Endothelial cell of umbilical vein (primary cell): ENCODE measurements at regions not wholly inside any gene's neighbourhood (a gene's known extent, or its start where the extent isn't known, plus 50 kb on each side); places are given as distances from the start of the nearest gene placed in this dataset.
A peak's percentile ranks its signal among the peaks of the same experiment; 100 is the strongest.

Source experiments
- BruUV-seq: library from RNA; stranded (reverse); fragments of 400-500 nt; replicated peaks from 2 replicates; lab custom pipeline; 2021; lab: Mats Ljungman, UMichigan
- CTCF ChIA-PET: fragments of 300-600, 350-600 bp; sonication (Branson Sonifier 250); formaldehyde crosslinking; loops from one replicate; lab custom pipeline; 2021; ENCODE audit warnings: antibody characterized with exemption, inconsistent platforms; lab: Charles Lee
- POLR2A ChIA-PET: fragments of 300-600, 350-600 bp; sonication (Branson Sonifier 250); formaldehyde crosslinking; loops from one replicate; lab custom pipeline; 2021; ENCODE audit warnings: antibody characterized with exemption, inconsistent platforms; lab: Charles Lee
- DNase-seq: peaks from one replicate; pipeline ENCODE4 v3.0.0-alpha.2; 2011; ENCODE audit warnings: low read depth, low spot score
- FAIRE-seq: peaks from 2 replicates; lab custom pipeline; 2011; peaks lifted over from hg19 to GRCh38; lab: Jason Lieb, UNC
- H2AFZ ChIP-seq: 2 replicates; pipeline ENCODE4 v1.6.0; 2012; ENCODE audit warnings: low read depth, low read length, control low read depth, inconsistent platforms
- H3K27ac ChIP-seq: 2 replicates; pipeline ENCODE4 v1.5.1; 2011; ENCODE audit warnings: low read depth, mild to moderate bottlenecking, control low read depth, low read length, moderate library complexity; ENCODE audit not compliant: insufficient read depth
- H3K27me3 ChIP-seq, 2 experiments: 2 replicates each; pipeline versions ENCODE4 v1.6.0 to v1.6.1; 2011; ENCODE audit warnings: low read length in 2 of 2, mixed read lengths in 1 of 2; ENCODE audit not compliant: control insufficient read depth in 2 of 2, insufficient read depth in 2 of 2
- H3K36me3 ChIP-seq, 2 experiments: 2 replicates in 1 of 2; 3 replicates in 1 of 2; pipeline ENCODE4 v1.5.1; 2011; ENCODE audit warnings: low read length in 2 of 2, mild to moderate bottlenecking in 1 of 2, moderate library complexity in 1 of 2; ENCODE audit not compliant: control insufficient read depth in 2 of 2, insufficient read depth in 2 of 2; ENCODE audit errors: extremely low read depth in 1 of 2
- H3K4me1 ChIP-seq: 3 replicates; pipeline ENCODE4 v1.5.1; 2011; ENCODE audit warnings: mild to moderate bottlenecking, low read length; ENCODE audit not compliant: control insufficient read depth, insufficient read depth; ENCODE audit errors: extremely low read depth
- H3K4me2 ChIP-seq: 2 replicates; pipeline ENCODE4 v1.6.1; 2011; ENCODE audit warnings: low read length, control low read depth, mixed read lengths; ENCODE audit not compliant: insufficient read depth
- H3K4me3 ChIP-seq, 3 experiments: fragments of 200-600 bp in 1 of 3; sonication (generic), shearing (Covaris generic) in 1 of 3; replicated peaks in 1 of 3; 2 replicates each; pipeline ENCODE4 v1.5.1; 2011 to 2016; ENCODE audit warnings: control low read depth in 3 of 3, low read length in 3 of 3, mild to moderate bottlenecking in 2 of 3, inconsistent platforms in 1 of 3, low read depth in 1 of 3, moderate library complexity in 1 of 3; ENCODE audit not compliant: insufficient read depth in 1 of 3
- H3K79me2 ChIP-seq: 2 replicates; pipeline ENCODE4 v1.6.0; 2012; ENCODE audit warnings: low read length, inconsistent platforms; ENCODE audit not compliant: control insufficient read depth, insufficient read depth
- H3K9ac ChIP-seq: replicated peaks from 2 replicates; pipeline ENCODE3; 2011; ENCODE audit warnings: low read length, control low read depth; ENCODE audit not compliant: insufficient read depth; ENCODE audit errors: extremely low read depth
- H3K9me1 ChIP-seq: replicated peaks from 3 replicates; pipeline ENCODE4 v1.6.0; 2011; ENCODE audit warnings: mild to moderate bottlenecking, low read length; ENCODE audit not compliant: control insufficient read depth, insufficient read depth; ENCODE audit errors: extremely low read depth
- H3K9me3 ChIP-seq: replicated peaks from 2 replicates; pipeline ENCODE4 v1.5.1; 2012; ENCODE audit warnings: low read length, inconsistent platforms; ENCODE audit not compliant: control insufficient read depth, insufficient read depth
- H4K20me1 ChIP-seq: replicated peaks from 2 replicates; pipeline ENCODE3; 2011; ENCODE audit warnings: mild to moderate bottlenecking, low read length; ENCODE audit not compliant: control insufficient read depth, insufficient read depth; ENCODE audit errors: extremely low read depth
- CTCF ChIP-seq, 2 donors: IDR thresholded peaks; 1 replicate in 1 of 2; 2 replicates in 1 of 2; pipeline ENCODE4 v1.5.1; 2011; ENCODE audit warnings: low read length in 2 of 2, mild to moderate bottlenecking in 2 of 2, moderate library complexity in 2 of 2, control low read depth in 1 of 2, inconsistent platforms in 1 of 2, low read depth in 1 of 2; ENCODE audit not compliant: insufficient read depth in 1 of 2; ENCODE audit errors: extremely low read depth in 1 of 2
- EZH2 ChIP-seq: IDR thresholded peaks from 2 replicates; pipeline ENCODE4 v1.6.1; 2012; ENCODE audit warnings: borderline replicate concordance, low read depth, mild to moderate bottlenecking, moderate library complexity, low read length, inconsistent platforms; ENCODE audit not compliant: severe bottlenecking
- FOS ChIP-seq: IDR thresholded peaks from 2 replicates; pipeline ENCODE4 v1.6.1; 2011; ENCODE audit warnings: mild to moderate bottlenecking, low read length, moderate library complexity, borderline replicate concordance; ENCODE audit not compliant: insufficient read depth
- JUN ChIP-seq: IDR thresholded peaks from 2 replicates; pipeline ENCODE4 v1.6.1; 2011; ENCODE audit warnings: borderline replicate concordance, low read depth; ENCODE audit not compliant: insufficient read length, insufficient read depth
- MAX ChIP-seq: IDR thresholded peaks from 2 replicates; pipeline ENCODE4 v1.6.1; 2011; ENCODE audit not compliant: insufficient read depth, insufficient read length
- MYC ChIP-seq: IDR thresholded peaks from one replicate; pipeline ENCODE4 v1.6.1; 2011; ENCODE audit warnings: mild to moderate bottlenecking, low read depth, low read length
- POLR2AphosphoS5 ChIP-seq: IDR thresholded peaks from 2 replicates; pipeline ENCODE4 v1.6.1; 2012; ENCODE audit warnings: low read depth, mild to moderate bottlenecking, control low read depth, low read length, moderate library complexity; ENCODE audit not compliant: insufficient read depth
- dilution Hi-C: fragments of 300-500 bp; cut with MboI; formaldehyde crosslinking; loops from one replicate; pipeline ENCODE4 v1.15.0; 2019; ENCODE audit warnings: low sequenced_read_pairs; ENCODE audit not compliant: extremely low pct_ligation_motif_present
- intact Hi-C: fragments of 100-400 bp; cut with micrococcal nuclease; formaldehyde crosslinking; loops from one replicate; pipeline ENCODE4 v1.10.0; 2022

GRCh38 chr5:57651127-57651526 is 168.5 kb upstream of the ACTBL2 start:
- H3K79me2 ChIP-seq: no peaks in the 10 kb centered on the region
- H2AFZ ChIP-seq: no peak overlapping the region
- no peaks in the 10 kb centered on the region for H3K36me3 ChIP-seq
- H4K20me1 ChIP-seq: no peaks in the 10 kb centered on the region
- FAIRE-seq (no peak), DNase-seq (no peak)
- POLR2A ChIA-PET: interaction anchor here (1.3 kb wide), 1 partner anchor 128 kb away, joined by 3 read pairs; no protein-coding TSS in a partner anchor
- no peaks in the 10 kb centered on the region for H3K9me1 ChIP-seq
- H3K4me3 ChIP-seq: no peak overlapping the region
- dilution Hi-C loops: no loop called here
- BruUV-seq: no TSS peak
- CTCF ChIA-PET: interaction anchor here (1.1 to 5.2 kb wide), 25 partner anchors 10 to 810 kb away, joined by 4 to 154 read pairs (median 8); partner anchors contain the start of gene PLK2
- no peak overlapping the region for H3K27ac ChIP-seq
- H3K4me1 ChIP-seq: peaks cover 5% of the 10 kb centered on the region
- H3K9ac ChIP-seq: no peak overlapping the region
- TF ChIP-seq EZH2 (no peak), MYC (no peak), POLR2AphosphoS5 (no peak), FOS (no peak)
- no peaks in the 10 kb centered on the region for H3K9me3 ChIP-seq
- H3K4me2 ChIP-seq: no peak overlapping the region
- intact Hi-C loops: loop anchor here (2.0 to 5.0 kb wide), 3 partner anchors 149 to 352 kb away; no protein-coding TSS in a partner anchor
- H3K27me3 ChIP-seq: no peaks in the 10 kb centered on the region

- Histone ChIP-seq H3K9ac (no peak overlapping the region), H3K27me3 (no peaks in the 10 kb centered on the region), H3K4me2 (no peak overlapping the region), H3K9me3 (no peaks in the 10 kb centered on the region), H3K36me3 (no peaks in the 10 kb centered on the region), H2AFZ (peak overlapping the region; percentile 87), H3K4me3 (no peak overlapping the region), H3K4me1 (peaks cover 5% of the 10 kb centered on the region), H3K79me2 (no peaks in the 10 kb centered on the region), H3K9me1 (no peaks in the 10 kb centered on the region), H3K27ac (no peak overlapping the region), H4K20me1 (no peaks in the 10 kb centered on the region)
- DNase-seq (peak; percentile 61), FAIRE-seq (peak; percentile 85)
- ChIA-PET POLR2A (interaction anchor here (0.9 to 1.3 kb wide), 2 partner anchors 129 to 810 kb away, joined by 3 read pairs; partner anchors contain the start of gene PLK2), CTCF (interaction anchor here (0.5 to 5.2 kb wide), 68 partner anchors 9 to 813 kb away, joined by 3 to 154 read pairs (median 6); partner anchors contain the start of gene PLK2)
- BruUV-seq: no TSS peak
- intact Hi-C loops (loop anchor here (1.0 to 5.0 kb wide), 5 partner anchors 128 to 810 kb away; partner anchors contain the start of gene PLK2), dilution Hi-C loops (no loop called here)
- TF ChIP-seq FOS (no peak), JUN (no peak), CTCF (IDR thresholded peaks at IDR 0.05; ENCODE audit: extremely low read depth in 1 of 2, insufficient read depth in 1 of 2, low read depth in 1 of 2, low read length in 2 of 2) (peak; percentile 62 to 83), MAX (no peak)
Measured at GRCh38 chr5:57650360-57651069, 167.9 kb upstream of the ACTBL2 start.
